A549 (cell line): ENCODE measurements at regions not wholly inside any gene's neighbourhood (a gene's known extent, or its start where the extent isn't known, plus 50 kb on each side); places are given as distances from the start of the nearest gene placed in this dataset.

ENCODE experiments used
- CEBPB ChIP-seq, 2 experiments: fragments of >200 bp in 1 of 2; sonication (Bioruptor Twin) in 1 of 2; formaldehyde crosslinking in 1 of 2; IDR thresholded peaks; 2 replicates each; pipeline ENCODE4 v1.6.1; 2012 to 2016
- CTCF ChIP-seq: fragments of >200 bp; sonication (Bioruptor Twin); formaldehyde crosslinking; IDR thresholded peaks from 3 replicates; pipeline ENCODE4 v1.5.1; 2016
- ZSCAN20 ChIP-seq: fragments of 250-450 bp; sonication (Bioruptor Pico); IDR thresholded peaks from 2 replicates; pipeline ENCODE4 v1.8.0; 2022; ENCODE audit warnings: mild to moderate bottlenecking, moderate library complexity

DNA sequence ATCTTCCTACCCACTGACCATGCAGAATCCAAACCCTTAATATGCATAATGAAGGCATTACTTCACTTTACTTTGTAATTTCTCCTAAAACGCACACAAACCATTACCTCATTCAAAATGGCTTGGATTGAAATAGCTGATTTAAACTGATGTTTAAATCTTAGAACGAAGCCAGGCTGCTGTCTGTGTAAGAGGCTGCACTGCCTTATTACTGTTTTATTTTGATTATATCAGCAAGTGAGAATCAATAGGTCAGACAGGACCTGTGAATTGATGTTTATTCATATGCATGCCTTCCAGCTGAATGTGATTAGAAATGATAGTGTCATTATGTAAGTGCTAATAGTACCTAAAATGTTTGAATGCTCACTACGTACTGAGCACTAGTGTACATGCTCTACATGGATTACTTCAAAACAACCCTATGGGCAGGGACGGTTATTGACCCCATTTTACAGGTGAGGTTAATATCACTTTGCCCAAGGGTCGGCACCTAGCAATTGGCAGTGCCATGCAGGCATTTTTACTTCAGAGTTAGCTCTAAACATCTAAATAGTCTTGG lies 314.2 kb upstream of the CBLB start:
- TF ChIP-seq CTCF = no peak
- TF ChIP-seq CEBPB (IDR thresholded peaks at IDR 0.05) = no peak
- TF ChIP-seq ZSCAN20 = no peak
